K562 (cell line): ENCODE measurements at regions not wholly inside any gene's neighbourhood (a gene's known extent, or its start where the extent isn't known, plus 50 kb on each side); places are given as distances from the start of the nearest gene placed in this dataset.
A peak's percentile ranks its signal among the peaks of the same experiment; 100 is the strongest.

Source experiments
- C11orf30 ChIP-seq: fragments of 450-650 bp; IDR thresholded peaks from 2 replicates; pipeline ENCODE4 v1.6.1; 2016; ENCODE audit warnings: low read depth, mild to moderate bottlenecking
- CHCHD3 ChIP-seq: fragments of 250-450 bp; sonication (Bioruptor Pico); IDR thresholded peaks from 2 replicates; pipeline ENCODE4 v2.1.2; 2022; ENCODE audit warnings: mild to moderate bottlenecking
- EHMT2 ChIP-seq: fragments of 450-650 bp; IDR thresholded peaks from 2 replicates; pipeline ENCODE4 v1.6.1; 2018; ENCODE audit warnings: antibody characterized with exemption
- MAFF ChIP-seq: IDR thresholded peaks from 2 replicates; pipeline ENCODE4 v1.6.1; 2012; ENCODE audit warnings: low read length, improper control_type of control experiment
- NRF1 ChIP-seq, 2 experiments: fragments of 450-650 bp; IDR thresholded peaks in 1 of 2; conservative IDR thresholded peaks in 1 of 2; 2 replicates each; pipeline ENCODE4 v1.6.1; 2014; ENCODE audit warnings: mild to moderate bottlenecking in 2 of 2
- POLR2A ChIP-seq: fragments of 450-650 bp; conservative IDR thresholded peaks from 2 replicates; pipeline ENCODE4 v1.6.1; 2016
- PURB ChIP-seq: sonication (generic); formaldehyde crosslinking; IDR thresholded peaks from 2 replicates; pipeline ENCODE4 v1.9.0; 2021; ENCODE audit warnings: low read depth, mild to moderate bottlenecking, missing genetic modification reagents
- RBFOX2 ChIP-seq: fragments of 200-400 bp; formaldehyde crosslinking; IDR thresholded peaks from 2 replicates; pipeline ENCODE4 v1.6.1; 2017; ENCODE audit warnings: low read depth, mild to moderate bottlenecking, low read length, moderate library complexity
- RFX5 ChIP-seq: IDR thresholded peaks from 2 replicates; pipeline ENCODE4 v1.6.1; 2011; ENCODE audit warnings: low read depth, mild to moderate bottlenecking, improper control_type of control experiment, low read length
- SMARCE1 ChIP-seq: fragments of 450-650 bp; IDR thresholded peaks from 2 replicates; pipeline ENCODE4 v1.7.1; 2016; ENCODE audit warnings: mild to moderate bottlenecking
- SP2 ChIP-seq: IDR thresholded peaks from 2 replicates; pipeline ENCODE4 v1.6.1; 2011; ENCODE audit warnings: mild to moderate bottlenecking, low read depth, low read length, moderate library complexity; ENCODE audit not compliant: poor library complexity, severe bottlenecking; ENCODE audit errors: extremely low read depth
- TFAM ChIP-seq: fragments of 250-450 bp; sonication (Bioruptor Pico); conservative IDR thresholded peaks from 2 replicates; pipeline ENCODE4 v1.5.0; 2021; ENCODE audit warnings: mild to moderate bottlenecking, moderate library complexity
- ZFX ChIP-seq: sonication (generic); formaldehyde crosslinking; IDR thresholded peaks from 2 replicates; pipeline ENCODE4 v1.8.0; 2022; ENCODE audit warnings: mild to moderate bottlenecking, missing genetic modification reagents, moderate library complexity
- ZNF57 ChIP-seq: fragments of 450-650 bp; formaldehyde crosslinking; IDR thresholded peaks from 2 replicates; pipeline ENCODE4 v1.4.0; 2020; ENCODE audit warnings: mild to moderate bottlenecking, moderate library complexity
- TF ChIP-seq, protein P1 (sequence below): IDR thresholded peaks from 3 replicates; pipeline ENCODE4 v1.6.1; 2011; ENCODE audit warnings: borderline replicate concordance, mild to moderate bottlenecking, moderate library complexity; ENCODE audit not compliant: insufficient read length; ENCODE audit errors: extremely low read depth
- TF ChIP-seq, protein P2 (sequence below), 2 experiments: fragments of 150-350 bp in 1 of 2; IDR thresholded peaks; 2 replicates each; pipeline ENCODE4 v1.6.1; 2012 to 2016; ENCODE audit warnings: low read depth in 2 of 2, low read length in 2 of 2, mild to moderate bottlenecking in 1 of 2, moderate library complexity in 1 of 2
- TF ChIP-seq, protein P3 (sequence below): sonication (generic); formaldehyde crosslinking; IDR thresholded peaks from 2 replicates; pipeline ENCODE4 v1.8.0; 2023; ENCODE audit warnings: mild to moderate bottlenecking, missing genetic modification reagents
- TF ChIP-seq, protein P4 (sequence below): sonication (generic); formaldehyde crosslinking; IDR thresholded peaks from 2 replicates; pipeline ENCODE4 v1.8.1; 2022; ENCODE audit warnings: missing genetic modification reagents

DNA sequence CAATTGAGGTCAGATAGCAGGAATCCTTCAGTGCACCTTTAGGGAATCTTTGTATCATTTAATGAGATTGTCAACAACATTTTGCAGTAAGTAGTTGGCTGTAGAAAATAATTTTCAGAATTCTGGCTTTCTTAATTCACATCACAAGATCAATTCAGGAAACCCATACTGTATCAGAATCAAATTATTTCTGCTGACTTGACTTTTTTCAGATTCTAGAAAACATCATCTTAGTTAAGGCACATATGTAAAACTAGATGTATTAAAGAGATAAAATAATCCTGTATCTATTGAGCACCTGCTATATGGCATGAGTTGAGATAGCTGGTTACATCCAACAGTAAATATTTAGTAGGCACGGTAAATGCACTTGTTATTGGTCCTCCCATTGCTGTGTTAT is 791.4 kb downstream of the TDRD15 start (continued):
- TF ChIP-seq ZNF57 (no peak), PURB (CRISPR knock-in tag) (no peak), POLR2A (no peak), TFAM (CRISPR knock-in tag) (no peak), CHCHD3 (CRISPR knock-in tag) (no peak), SMARCE1 (no peak), RFX5 (no peak), MAFF (peak; percentile 76; the same call in 1 of the 2 replicates), NRF1 (conservative IDR thresholded peaks at IDR 0.05 in 1 of 2, IDR thresholded peaks at IDR 0.05 in 1 of 2) (no peak), EHMT2 (no peak), ZFX (CRISPR knock-in tag) (no peak), RBFOX2 (no peak), SP2 (no peak), C11orf30 (peak; percentile 31; the same call in 1 of the 2 replicates)
- TF ChIP-seq, protein P1, sequence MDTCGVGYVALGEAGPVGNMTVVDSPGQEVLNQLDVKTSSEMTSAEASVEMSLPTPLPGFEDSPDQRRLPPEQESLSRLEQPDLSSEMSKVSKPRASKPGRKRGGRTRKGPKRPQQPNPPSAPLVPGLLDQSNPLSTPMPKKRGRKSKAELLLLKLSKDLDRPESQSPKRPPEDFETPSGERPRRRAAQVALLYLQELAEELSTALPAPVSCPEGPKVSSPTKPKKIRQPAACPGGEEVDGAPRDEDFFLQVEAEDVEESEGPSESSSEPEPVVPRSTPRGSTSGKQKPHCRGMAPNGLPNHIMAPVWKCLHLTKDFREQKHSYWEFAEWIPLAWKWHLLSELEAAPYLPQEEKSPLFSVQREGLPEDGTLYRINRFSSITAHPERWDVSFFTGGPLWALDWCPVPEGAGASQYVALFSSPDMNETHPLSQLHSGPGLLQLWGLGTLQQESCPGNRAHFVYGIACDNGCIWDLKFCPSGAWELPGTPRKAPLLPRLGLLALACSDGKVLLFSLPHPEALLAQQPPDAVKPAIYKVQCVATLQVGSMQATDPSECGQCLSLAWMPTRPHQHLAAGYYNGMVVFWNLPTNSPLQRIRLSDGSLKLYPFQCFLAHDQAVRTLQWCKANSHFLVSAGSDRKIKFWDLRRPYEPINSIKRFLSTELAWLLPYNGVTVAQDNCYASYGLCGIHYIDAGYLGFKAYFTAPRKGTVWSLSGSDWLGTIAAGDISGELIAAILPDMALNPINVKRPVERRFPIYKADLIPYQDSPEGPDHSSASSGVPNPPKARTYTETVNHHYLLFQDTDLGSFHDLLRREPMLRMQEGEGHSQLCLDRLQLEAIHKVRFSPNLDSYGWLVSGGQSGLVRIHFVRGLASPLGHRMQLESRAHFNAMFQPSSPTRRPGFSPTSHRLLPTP = no peak
- TF ChIP-seq, protein P2, sequence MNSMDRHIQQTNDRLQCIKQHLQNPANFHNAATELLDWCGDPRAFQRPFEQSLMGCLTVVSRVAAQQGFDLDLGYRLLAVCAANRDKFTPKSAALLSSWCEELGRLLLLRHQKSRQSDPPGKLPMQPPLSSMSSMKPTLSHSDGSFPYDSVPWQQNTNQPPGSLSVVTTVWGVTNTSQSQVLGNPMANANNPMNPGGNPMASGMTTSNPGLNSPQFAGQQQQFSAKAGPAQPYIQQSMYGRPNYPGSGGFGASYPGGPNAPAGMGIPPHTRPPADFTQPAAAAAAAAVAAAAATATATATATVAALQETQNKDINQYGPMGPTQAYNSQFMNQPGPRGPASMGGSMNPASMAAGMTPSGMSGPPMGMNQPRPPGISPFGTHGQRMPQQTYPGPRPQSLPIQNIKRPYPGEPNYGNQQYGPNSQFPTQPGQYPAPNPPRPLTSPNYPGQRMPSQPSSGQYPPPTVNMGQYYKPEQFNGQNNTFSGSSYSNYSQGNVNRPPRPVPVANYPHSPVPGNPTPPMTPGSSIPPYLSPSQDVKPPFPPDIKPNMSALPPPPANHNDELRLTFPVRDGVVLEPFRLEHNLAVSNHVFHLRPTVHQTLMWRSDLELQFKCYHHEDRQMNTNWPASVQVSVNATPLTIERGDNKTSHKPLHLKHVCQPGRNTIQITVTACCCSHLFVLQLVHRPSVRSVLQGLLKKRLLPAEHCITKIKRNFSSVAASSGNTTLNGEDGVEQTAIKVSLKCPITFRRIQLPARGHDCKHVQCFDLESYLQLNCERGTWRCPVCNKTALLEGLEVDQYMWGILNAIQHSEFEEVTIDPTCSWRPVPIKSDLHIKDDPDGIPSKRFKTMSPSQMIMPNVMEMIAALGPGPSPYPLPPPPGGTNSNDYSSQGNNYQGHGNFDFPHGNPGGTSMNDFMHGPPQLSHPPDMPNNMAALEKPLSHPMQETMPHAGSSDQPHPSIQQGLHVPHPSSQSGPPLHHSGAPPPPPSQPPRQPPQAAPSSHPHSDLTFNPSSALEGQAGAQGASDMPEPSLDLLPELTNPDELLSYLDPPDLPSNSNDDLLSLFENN (IDR thresholded peaks at IDR 0.05; ENCODE audit: low read depth in 2 of 2, low read length in 2 of 2) = no peak
- TF ChIP-seq, protein P3, sequence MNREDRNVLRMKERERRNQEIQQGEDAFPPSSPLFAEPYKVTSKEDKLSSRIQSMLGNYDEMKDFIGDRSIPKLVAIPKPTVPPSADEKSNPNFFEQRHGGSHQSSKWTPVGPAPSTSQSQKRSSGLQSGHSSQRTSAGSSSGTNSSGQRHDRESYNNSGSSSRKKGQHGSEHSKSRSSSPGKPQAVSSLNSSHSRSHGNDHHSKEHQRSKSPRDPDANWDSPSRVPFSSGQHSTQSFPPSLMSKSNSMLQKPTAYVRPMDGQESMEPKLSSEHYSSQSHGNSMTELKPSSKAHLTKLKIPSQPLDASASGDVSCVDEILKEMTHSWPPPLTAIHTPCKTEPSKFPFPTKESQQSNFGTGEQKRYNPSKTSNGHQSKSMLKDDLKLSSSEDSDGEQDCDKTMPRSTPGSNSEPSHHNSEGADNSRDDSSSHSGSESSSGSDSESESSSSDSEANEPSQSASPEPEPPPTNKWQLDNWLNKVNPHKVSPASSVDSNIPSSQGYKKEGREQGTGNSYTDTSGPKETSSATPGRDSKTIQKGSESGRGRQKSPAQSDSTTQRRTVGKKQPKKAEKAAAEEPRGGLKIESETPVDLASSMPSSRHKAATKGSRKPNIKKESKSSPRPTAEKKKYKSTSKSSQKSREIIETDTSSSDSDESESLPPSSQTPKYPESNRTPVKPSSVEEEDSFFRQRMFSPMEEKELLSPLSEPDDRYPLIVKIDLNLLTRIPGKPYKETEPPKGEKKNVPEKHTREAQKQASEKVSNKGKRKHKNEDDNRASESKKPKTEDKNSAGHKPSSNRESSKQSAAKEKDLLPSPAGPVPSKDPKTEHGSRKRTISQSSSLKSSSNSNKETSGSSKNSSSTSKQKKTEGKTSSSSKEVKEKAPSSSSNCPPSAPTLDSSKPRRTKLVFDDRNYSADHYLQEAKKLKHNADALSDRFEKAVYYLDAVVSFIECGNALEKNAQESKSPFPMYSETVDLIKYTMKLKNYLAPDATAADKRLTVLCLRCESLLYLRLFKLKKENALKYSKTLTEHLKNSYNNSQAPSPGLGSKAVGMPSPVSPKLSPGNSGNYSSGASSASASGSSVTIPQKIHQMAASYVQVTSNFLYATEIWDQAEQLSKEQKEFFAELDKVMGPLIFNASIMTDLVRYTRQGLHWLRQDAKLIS = no peak
- TF ChIP-seq, protein P4, sequence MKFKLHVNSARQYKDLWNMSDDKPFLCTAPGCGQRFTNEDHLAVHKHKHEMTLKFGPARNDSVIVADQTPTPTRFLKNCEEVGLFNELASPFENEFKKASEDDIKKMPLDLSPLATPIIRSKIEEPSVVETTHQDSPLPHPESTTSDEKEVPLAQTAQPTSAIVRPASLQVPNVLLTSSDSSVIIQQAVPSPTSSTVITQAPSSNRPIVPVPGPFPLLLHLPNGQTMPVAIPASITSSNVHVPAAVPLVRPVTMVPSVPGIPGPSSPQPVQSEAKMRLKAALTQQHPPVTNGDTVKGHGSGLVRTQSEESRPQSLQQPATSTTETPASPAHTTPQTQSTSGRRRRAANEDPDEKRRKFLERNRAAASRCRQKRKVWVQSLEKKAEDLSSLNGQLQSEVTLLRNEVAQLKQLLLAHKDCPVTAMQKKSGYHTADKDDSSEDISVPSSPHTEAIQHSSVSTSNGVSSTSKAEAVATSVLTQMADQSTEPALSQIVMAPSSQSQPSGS (CRISPR knock-in tag) = no peak
